Suprapubic skin (tissue), 3 donors: ENCODE measurements at regions not wholly inside any gene's neighbourhood (a gene's known extent, or its start where the extent isn't known, plus 50 kb on each side); places are given as distances from the start of the nearest gene placed in this dataset.

ENCODE experiments used
- EP300 ChIP-seq: sonication (generic); formaldehyde crosslinking; IDR thresholded peaks from one replicate; pipeline ENCODE4 v1.6.1; 2017; ENCODE audit warnings: antibody characterized with exemption
- POLR2A ChIP-seq, 2 donors: fragments of 450-650 bp; IDR thresholded peaks; one replicate each; pipeline ENCODE4 v1.6.1; 2017; ENCODE audit warnings: antibody characterized with exemption in 2 of 2, mild to moderate bottlenecking in 2 of 2, moderate library complexity in 2 of 2
- TF ChIP-seq, protein P1 (sequence below), 2 donors: fragments of 200-600 bp in 1 of 2; fragments of 450-650 bp in 1 of 2; sonication (generic) in 1 of 2; IDR thresholded peaks; one replicate each; pipeline ENCODE4 v1.5.1; 2016 to 2019; ENCODE audit warnings: antibody characterized with exemption in 2 of 2, mild to moderate bottlenecking in 1 of 2, moderate library complexity in 1 of 2

DNA sequence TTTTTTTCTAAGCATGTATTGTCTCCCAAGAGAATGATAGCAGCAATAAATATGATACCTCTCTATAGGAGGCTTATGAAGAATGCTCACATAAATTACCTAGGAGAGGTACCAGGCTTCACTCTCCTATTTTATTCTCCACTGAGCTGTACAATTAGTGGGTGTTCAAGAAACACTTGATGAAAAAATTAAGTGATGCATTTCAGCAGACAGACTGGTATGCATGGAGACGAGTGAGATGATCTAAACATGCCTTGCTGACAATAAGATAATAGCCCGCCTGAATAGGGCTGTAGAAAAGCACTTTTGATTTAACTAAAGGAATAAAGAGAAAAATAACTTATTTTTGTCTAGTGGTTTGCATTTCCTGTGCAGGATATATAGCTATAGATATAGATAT lies 1449.7 kb downstream of the GATA3 start:
- TF ChIP-seq, protein P1, sequence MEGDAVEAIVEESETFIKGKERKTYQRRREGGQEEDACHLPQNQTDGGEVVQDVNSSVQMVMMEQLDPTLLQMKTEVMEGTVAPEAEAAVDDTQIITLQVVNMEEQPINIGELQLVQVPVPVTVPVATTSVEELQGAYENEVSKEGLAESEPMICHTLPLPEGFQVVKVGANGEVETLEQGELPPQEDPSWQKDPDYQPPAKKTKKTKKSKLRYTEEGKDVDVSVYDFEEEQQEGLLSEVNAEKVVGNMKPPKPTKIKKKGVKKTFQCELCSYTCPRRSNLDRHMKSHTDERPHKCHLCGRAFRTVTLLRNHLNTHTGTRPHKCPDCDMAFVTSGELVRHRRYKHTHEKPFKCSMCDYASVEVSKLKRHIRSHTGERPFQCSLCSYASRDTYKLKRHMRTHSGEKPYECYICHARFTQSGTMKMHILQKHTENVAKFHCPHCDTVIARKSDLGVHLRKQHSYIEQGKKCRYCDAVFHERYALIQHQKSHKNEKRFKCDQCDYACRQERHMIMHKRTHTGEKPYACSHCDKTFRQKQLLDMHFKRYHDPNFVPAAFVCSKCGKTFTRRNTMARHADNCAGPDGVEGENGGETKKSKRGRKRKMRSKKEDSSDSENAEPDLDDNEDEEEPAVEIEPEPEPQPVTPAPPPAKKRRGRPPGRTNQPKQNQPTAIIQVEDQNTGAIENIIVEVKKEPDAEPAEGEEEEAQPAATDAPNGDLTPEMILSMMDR (IDR thresholded peaks at IDR 0.05) = no peak
- TF ChIP-seq POLR2A (IDR thresholded peaks at IDR 0.05) (no peak), EP300 (no peak)
